ENCODE measurements at regions not wholly inside any gene's neighbourhood (a gene's known extent, or its start where the extent isn't known, plus 50 kb on each side); places are given as distances from the start of the nearest gene placed in this dataset.

GRCh38 chr15:39298271-39298962 lies 282.5 kb upstream of the THBS1 start:
- no peak for FAIRE-seq

- FAIRE-seq: no peak
Measured at GRCh38 chr15:39299486-39300267, 281.2 kb upstream of the THBS1 start.

- FAIRE-seq: no peak
Measured at GRCh38 chr15:39300451-39301153, 280.3 kb upstream of the THBS1 start.

DNA sequence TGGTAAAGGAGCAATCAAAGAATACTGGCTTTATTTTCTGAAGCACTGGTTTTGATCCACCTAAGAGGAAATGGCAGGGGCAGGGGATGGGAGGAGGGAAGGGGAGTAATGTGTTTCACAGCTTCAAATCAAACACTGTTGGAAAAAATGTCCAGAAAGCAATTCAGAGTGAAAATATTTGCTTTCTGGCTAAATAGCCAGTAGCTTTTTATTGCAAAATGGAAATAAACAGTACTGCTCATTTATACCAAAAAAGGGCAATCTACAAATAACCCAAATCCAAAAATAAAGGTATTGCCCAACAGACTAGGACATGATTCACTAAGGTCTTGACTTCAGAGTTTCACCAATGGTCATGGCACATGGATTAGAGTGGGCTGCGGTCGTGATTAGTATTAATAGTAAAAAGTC lies 279.3 kb upstream of the THBS1 start:
- no peak for FAIRE-seq

DNA sequence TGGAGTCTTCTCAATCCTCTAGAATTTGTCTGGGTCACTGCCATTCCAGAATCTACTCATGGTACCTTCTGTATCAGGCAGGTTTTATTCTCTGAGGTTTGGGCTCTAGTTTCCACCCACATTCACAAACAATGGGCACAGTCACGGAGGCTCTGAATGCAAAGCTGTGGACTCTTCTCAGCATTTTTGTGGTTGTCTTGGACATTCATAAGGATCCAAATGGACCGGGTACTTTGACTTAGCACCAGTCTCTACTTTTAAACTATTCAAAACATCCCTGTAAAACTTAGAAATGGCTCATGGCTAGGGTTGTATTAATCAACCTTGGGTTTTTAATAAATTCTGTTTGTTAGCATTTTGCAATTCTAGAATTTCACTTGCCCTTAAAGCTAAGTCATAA lies 277.9 kb upstream of the THBS1 start:
- FAIRE-seq: no peak

DNA sequence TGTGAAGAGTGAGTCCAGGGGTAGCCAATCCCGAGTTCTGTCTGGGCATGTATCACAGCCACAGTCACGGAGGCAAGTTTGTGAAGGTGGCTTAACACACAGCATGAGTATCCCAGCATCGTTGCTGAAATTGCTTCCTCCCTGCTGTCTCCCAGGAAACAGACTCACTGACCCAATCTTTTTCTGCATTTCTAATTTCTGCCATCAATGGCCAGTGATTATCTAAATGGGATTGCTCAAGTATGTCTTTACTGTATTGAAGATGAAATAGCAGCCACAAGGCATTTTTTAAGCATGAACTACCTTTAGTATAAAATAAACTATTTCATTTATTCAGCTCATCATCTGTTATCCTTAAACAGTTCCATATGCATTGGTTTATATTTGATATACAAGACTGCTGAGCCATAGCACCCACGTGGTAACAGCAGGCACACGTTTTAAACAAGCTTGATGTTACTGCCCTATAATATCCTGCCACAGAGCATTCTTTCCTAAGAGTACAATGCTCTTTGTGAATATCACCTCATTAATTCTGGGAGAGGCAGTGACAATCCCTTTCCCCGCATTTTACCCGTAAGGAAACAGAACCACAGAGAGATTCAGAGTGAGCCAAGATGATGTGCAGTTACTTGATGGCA lies 276.6 kb upstream of the THBS1 start:
- FAIRE-seq: no peak

DNA sequence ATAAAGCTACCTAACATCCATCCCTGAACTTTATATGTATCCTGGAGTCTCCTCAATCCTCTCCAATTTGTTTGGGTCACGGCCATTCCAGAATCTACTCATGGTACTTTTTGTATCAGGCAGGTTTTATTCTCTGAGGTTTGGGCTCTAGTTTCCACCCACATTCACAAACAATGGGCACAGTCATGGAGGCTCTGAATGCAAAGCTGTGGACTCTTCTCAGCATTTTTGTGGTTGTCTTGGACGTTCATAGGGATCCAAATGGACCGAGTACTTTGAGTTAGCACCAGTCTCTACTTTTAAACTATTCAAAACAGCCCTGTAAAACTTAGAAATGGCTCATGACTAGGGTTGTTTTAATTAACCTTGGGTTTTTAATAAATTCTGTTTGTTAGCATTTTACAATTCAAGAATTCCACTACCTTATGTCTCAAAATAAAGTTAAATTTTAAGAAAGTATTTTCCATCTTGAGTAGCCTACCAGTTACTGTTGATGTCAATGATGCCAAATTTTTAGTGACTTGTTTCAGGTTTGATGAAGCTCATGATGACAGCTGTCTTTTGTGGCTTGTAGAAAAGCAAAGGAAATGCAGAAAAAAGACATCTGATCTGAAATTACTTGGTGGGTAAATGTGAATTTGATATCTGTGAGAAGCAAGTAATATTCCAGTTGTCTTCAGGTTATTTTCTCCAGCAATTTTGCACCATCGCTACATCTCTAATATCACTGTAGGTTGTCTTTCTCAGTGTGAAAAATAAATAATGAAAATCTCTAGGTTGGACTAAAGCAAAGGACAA lies 275.7 kb upstream of the THBS1 start:
- no peak for FAIRE-seq

- no peak for FAIRE-seq
Measured at GRCh38 chr15:39310633-39311032, 270.2 kb upstream of the THBS1 start.

DNA sequence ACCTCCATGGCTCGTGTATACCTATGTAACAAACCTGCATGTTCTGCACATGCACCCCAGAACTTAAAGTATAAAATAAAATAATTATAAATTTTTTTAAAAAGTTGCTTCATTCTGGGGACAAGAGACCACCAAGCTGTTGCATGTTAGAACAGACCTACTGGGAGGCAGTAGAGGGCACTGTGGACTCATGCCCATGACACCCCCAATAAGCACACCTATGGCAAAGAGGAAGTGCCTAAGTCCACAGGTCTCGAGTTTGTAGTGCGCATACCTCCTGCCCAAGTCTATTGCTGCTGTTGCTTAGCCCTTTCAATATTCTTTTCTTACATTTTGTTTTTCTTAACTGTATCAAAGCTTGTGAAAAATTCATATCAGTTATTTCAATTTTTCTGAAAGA lies 267.9 kb upstream of the THBS1 start:
- no peak for FAIRE-seq

- no peak for FAIRE-seq
Measured at GRCh38 chr15:39313467-39313866, 267.4 kb upstream of the THBS1 start.

GRCh38 chr15:39313881-39314280 lies 267.0 kb upstream of the THBS1 start:
- FAIRE-seq: no peak

DNA sequence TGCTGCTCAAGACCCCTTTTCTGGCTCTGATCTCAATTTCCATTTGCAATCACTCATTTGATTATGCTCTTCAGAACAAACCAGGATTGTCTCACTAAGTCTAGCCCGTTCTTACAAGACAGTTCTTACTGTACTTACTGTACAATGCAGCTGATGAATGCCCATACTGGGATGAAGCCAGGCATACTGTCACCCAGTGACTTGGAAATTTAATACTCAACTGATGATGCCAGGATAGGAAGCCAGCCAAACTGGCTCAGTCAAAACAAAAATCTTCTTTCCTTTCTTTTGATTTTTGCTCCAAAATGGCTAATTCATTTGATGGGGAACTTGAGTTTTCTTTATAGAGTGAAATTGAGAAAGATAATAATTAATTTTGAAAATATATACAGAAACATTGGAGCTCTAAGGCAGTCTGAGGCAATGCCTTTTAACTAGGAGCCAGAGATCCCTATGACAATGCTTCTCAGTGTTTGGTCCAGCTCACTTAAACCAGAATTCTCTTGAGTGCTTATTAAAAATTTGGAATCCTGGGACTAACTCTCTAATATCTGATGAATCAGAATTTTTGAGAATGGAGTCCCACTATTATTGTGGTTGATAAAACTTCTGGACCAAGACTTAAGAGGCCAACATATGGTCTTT lies 265.6 kb upstream of the THBS1 start:
- FAIRE-seq: no peak

- no peak for FAIRE-seq
Measured at GRCh38 chr15:39317225-39317624, 263.7 kb upstream of the THBS1 start.

DNA sequence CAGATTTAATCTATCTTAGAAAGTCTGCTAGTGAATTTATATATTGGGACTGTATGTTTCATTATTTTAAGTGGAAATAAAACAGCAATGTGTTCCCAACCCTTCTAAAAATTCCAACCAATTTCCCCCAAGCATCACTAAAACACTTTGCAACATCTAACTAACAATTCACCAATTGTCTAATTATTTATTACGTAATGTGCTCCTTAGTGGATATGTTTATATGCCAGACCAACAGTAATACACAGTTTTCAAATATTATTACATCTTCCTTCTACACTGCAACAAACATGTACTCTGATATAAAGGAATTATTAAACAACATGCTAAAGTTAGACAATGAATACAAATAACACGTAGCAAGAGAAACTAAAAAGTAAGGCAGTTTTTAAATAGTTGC lies 262.6 kb upstream of the THBS1 start:
- FAIRE-seq: no peak

DNA sequence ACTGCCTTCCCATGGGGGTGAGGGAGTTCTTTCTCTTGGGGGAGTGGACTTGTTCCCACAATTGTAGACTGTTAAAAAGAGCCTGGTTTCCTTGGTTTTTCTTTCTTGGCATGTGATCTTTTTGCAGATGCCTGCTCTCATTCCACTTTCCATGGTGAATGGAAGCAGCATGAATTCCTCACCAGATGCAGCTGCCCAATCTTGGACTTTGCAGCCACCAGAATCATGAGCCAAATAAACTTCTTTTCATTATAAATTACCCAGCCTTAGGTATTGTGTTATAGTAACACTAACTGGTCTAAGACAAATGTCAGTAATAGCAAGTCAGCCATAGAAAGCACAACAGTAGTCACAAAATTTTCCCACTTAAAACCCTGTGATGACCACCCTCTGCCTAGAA lies 260.5 kb upstream of the THBS1 start:
- FAIRE-seq: no peak

GRCh38 chr15:39320886-39321285 lies 260.0 kb upstream of the THBS1 start:
- no peak for FAIRE-seq

DNA sequence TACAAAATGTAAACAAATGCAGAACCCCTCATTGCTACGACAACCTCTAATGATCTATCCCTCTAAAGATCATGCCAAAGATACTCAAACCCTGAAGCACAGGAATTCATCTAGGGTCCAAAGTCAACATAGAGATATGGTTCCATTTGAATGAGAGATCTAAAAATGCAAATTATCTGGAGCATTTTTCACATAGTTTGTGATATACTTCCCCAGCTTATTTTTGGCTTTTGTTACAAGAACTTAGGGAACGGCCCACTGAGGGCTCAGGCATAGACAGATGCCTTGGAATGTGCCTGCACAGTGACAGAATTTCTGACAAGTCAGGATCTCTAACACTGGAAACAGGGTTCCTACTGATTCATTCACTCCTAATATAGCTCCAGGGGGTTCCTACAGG lies 258.9 kb upstream of the THBS1 start:
- FAIRE-seq: no peak

GRCh38 chr15:39323157-39323556 lies 257.7 kb upstream of the THBS1 start:
- peak; percentile 37 for FAIRE-seq

- no peak for FAIRE-seq
Measured at GRCh38 chr15:39323706-39324105, 257.2 kb upstream of the THBS1 start.

- no peak for FAIRE-seq
Measured at GRCh38 chr15:39326306-39326975, 254.4 kb upstream of the THBS1 start.

DNA sequence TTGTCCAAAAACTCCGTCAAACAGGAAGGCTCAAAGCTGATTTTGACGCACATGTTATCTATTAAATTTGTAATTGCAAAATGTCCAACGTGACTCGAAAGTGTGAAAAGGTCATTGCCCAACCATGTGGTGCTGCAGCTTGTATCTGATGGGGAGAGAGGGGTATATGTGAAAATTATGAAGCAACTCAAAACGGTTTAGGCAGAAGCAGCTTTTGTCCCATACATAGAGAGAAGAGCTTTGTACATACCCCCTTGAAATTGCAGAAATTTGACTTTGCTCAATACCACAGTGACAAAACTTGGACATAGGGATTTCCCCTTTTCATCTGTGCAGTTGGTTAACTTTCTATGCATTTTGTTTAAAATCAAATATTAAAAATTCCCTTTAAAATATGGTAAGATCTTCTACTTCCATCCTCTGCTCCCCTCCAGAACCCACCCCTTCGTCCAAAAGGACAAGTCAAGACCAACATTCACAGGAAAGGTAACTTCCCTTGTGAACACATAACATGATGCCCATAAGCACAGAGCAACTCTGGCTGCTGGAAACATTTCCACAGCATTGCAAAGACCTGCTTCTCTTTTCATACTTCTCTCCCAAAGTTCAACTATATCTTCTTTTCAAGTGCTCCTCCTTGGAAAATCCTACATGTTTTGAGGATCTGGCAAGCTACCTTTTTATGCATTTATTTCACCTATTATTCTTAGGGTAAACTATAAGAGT lies 253.7 kb upstream of the THBS1 start:
- FAIRE-seq: no peak

Measured in G401.6 (cell line).